Prostate gland (tissue), 2 donors: ENCODE measurements at regions not wholly inside any gene's neighbourhood (a gene's known extent, or its start where the extent isn't known, plus 50 kb on each side); places are given as distances from the start of the nearest gene placed in this dataset.

ENCODE experiments used
- POLR2A ChIP-seq: fragments of 450-650 bp; IDR thresholded peaks from one replicate; pipeline ENCODE4 v1.6.1; 2016; ENCODE audit warnings: antibody characterized with exemption, mild to moderate bottlenecking
- TF ChIP-seq, protein P1 (sequence below), 4 experiments: fragments of 200-600 bp in 2 of 4; fragments of 450-650 bp in 2 of 4; sonication (generic) in 2 of 4; IDR thresholded peaks; 1 replicate in 3 of 4; 2 replicates in 1 of 4; pipeline ENCODE4 v1.5.1; 2016 to 2019; ENCODE audit warnings: antibody characterized with exemption in 4 of 4, mild to moderate bottlenecking in 2 of 4, moderate library complexity in 2 of 4

DNA sequence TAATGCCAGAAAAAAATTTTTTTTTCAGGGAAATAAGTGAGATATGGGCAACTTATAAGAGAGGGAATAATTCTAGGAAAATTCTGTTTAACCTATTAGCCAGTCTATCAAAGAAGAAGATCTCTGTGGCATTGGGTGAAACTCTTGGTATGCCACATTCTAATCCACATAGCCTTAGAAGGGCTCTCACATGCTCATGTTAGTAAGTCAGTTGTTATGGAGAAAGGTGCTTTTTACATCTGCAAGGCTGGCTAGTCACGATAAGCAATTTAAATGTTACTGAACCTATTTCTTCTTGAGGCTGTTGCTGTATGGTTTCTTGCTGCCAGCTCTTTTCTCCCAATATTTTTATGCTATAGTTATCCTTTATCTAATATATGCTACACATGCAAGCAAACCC is 89.9 kb upstream of the MAGI1 start:
- TF ChIP-seq, protein P1, sequence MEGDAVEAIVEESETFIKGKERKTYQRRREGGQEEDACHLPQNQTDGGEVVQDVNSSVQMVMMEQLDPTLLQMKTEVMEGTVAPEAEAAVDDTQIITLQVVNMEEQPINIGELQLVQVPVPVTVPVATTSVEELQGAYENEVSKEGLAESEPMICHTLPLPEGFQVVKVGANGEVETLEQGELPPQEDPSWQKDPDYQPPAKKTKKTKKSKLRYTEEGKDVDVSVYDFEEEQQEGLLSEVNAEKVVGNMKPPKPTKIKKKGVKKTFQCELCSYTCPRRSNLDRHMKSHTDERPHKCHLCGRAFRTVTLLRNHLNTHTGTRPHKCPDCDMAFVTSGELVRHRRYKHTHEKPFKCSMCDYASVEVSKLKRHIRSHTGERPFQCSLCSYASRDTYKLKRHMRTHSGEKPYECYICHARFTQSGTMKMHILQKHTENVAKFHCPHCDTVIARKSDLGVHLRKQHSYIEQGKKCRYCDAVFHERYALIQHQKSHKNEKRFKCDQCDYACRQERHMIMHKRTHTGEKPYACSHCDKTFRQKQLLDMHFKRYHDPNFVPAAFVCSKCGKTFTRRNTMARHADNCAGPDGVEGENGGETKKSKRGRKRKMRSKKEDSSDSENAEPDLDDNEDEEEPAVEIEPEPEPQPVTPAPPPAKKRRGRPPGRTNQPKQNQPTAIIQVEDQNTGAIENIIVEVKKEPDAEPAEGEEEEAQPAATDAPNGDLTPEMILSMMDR (IDR thresholded peaks at IDR 0.05), result no peak
- TF ChIP-seq POLR2A, result no peak
